ENCODE measurements at regions not wholly inside any gene's neighbourhood (a gene's known extent, or its start where the extent isn't known, plus 50 kb on each side); places are given as distances from the start of the nearest gene placed in this dataset.

DNA sequence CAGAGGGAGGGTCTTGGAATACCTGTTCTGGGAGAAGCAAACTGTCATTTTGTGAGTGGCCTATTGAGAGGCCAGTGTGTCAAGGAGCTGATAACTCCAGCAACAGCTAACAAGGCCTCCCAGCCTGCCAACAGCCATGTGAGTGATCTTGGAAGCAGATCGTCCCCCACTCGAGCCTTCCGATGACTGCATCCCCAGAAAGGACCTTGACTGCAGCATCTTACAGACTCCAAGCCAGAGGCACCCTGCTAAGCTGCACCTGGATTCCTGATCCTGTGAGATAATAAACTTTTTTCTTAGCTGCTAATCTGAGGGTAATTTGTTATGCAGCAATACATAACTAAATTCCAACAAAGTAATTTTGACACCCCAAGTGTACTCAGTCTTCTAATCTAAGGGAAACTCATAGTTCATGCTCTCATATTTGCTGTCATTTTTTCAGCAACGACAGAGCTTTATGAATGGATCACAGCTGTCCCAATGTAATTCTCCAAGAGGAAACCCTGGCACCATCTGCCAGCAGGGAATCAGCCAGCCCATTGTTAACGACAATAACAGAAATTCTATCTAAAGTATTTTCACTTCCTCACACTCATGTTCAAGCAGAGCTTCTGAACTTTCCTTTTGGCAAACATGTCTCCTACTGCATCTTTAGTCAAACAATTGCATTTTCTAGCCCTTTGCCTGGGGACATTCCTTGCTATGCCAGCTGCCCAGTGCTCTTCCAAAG, 470.2 kb upstream of the BTBD3 start:
- Histone ChIP-seq H3K4me3 (no peak overlapping the region), H3K36me3 (no peaks in the 10 kb centered on the region), H3K9me3 (no peaks in the 10 kb centered on the region), H3K4me1 (peaks cover 0 to 9% (median 0%) of the 10 kb centered on the region in 12 donors), H3K27ac (no peak overlapping the region), H3K27me3 (no peaks in the 10 kb centered on the region)
- intact Hi-C loops (cut with DNase I), result no loop called here
- TF ChIP-seq POLR2A (IDR thresholded peaks at IDR 0.05) (no peak), CTCF (IDR thresholded peaks at IDR 0.05) (no peak)
- ATAC-seq (no peak), DNase-seq (no peak)
- 25 to 63% (median 37%) methylated on average over 5 of the region's 5 CpGs for WGBS, 4 donors

- Histone ChIP-seq H3K9me3 (no peaks in the 10 kb centered on the region), H3K4me1 (peaks cover 0 to 9% (median 0%) of the 10 kb centered on the region in 12 donors), H3K27me3 (no peaks in the 10 kb centered on the region), H3K27ac (no peak overlapping the region), H3K36me3 (no peaks in the 10 kb centered on the region), H3K4me3 (no peak overlapping the region)
- ATAC-seq (no peak), DNase-seq (no peak)
- WGBS, 4 donors, result 91 to 93% (median 91%) methylated on average over 4 of the region's 4 CpGs
- intact Hi-C loops (cut with DNase I), result no loop called here
- no peak for TF ChIP-seq CTCF (IDR thresholded peaks at IDR 0.05)
- TF ChIP-seq POLR2A (IDR thresholded peaks at IDR 0.05), result no peak
Measured at GRCh38 chr20:11448554-11448953, 469.1 kb upstream of the BTBD3 start.

- intact Hi-C loops (cut with DNase I), result no loop called here
- DNase-seq, result no peak
- 44 to 51% (median 47%) methylated on average over 7 of the region's 7 CpGs for WGBS, 4 donors
- Histone ChIP-seq H3K36me3 (no peaks in the 10 kb centered on the region), H3K4me3 (no peak overlapping the region), H3K9me3 (no peaks in the 10 kb centered on the region), H3K27me3 (no peaks in the 10 kb centered on the region), H3K4me1 (peaks cover 0 to 15% (median 0%) of the 10 kb centered on the region in 12 donors), H3K27ac (peak overlapping the region in 2 of 12 donors; percentile 24 to 50)
- no peak for TF ChIP-seq POLR2A (IDR thresholded peaks at IDR 0.05)
- TF ChIP-seq CTCF (IDR thresholded peaks at IDR 0.05), result no peak
- no peak for ATAC-seq
Measured at GRCh38 chr20:11451793-11452291, 465.9 kb upstream of the BTBD3 start.

DNA sequence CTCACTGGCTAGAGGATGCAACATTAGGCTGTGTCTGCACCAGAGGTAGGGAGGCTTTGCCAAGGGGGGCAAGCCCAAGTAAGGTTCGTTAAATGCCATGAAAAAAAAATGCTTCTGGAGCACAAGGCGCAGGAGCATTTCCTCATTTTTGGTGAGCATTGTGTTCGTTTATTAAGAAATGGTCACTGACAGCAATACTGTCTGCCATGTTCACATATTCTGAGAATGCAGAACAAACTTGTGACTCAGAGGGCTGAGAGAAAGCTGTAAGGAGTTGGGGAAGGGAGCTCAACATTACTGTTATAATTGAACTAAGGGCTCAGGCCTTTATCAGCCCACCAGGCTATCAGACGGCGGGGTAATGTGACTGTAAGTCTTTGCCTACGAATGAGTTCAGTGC, 465.4 kb upstream of the BTBD3 start:
- DNase-seq (no peak), ATAC-seq (no peak)
- Histone ChIP-seq H3K36me3 (no peaks in the 10 kb centered on the region), H3K27me3 (no peaks in the 10 kb centered on the region), H3K4me3 (no peak overlapping the region), H3K27ac (peak overlapping the region in 2 of 12 donors; percentile 34 to 50), H3K4me1 (peaks cover 0 to 15% (median 0%) of the 10 kb centered on the region in 12 donors), H3K9me3 (no peaks in the 10 kb centered on the region)
- intact Hi-C loops (cut with DNase I), result no loop called here
- TF ChIP-seq CTCF (IDR thresholded peaks at IDR 0.05), result no peak
- TF ChIP-seq POLR2A (IDR thresholded peaks at IDR 0.05), result no peak
- 69 to 76% (median 75%) methylated on average over 6 of the region's 6 CpGs for WGBS, 4 donors
